MM.1S (cell line): ENCODE measurements at regions not wholly inside any gene's neighbourhood (a gene's known extent, or its start where the extent isn't known, plus 50 kb on each side); places are given as distances from the start of the nearest gene placed in this dataset.
"Not testable (repeated sequence)": the region's sequence is repeated elsewhere in the genome, so short reads cannot be mapped to it uniquely, and the experiment has no call there.

Experiments
- DNase-seq: peaks from one replicate; pipeline ENCODE4 v3.0.0-alpha.2; 2015
- H2AFZ ChIP-seq: fragments of 300-600 bp; sonication (generic); 2 replicates; pipeline ENCODE4 v1.6.0; 2016; ENCODE audit warnings: antibody characterized with exemption, low read length
- H3F3A ChIP-seq: fragments of 300-600 bp; sonication (generic); 2 replicates; pipeline ENCODE4 v1.6.1; 2016; ENCODE audit warnings: mild to moderate bottlenecking, antibody characterized with exemption, low read length, moderate library complexity, mixed read lengths; ENCODE audit not compliant: insufficient read depth
- H3K27ac ChIP-seq: fragments of 300-600 bp; sonication (generic); 2 replicates; pipeline ENCODE4 v1.5.1; 2016; ENCODE audit warnings: mild to moderate bottlenecking, low read length
- H3K27me3 ChIP-seq: fragments of 300-600 bp; sonication (generic); replicated peaks from 2 replicates; pipeline ENCODE4 v1.6.0; 2016; ENCODE audit warnings: low read length; ENCODE audit not compliant: insufficient read depth
- H3K36me3 ChIP-seq: fragments of 300-600 bp; sonication (generic); replicated peaks from 2 replicates; pipeline ENCODE4 v1.6.1; 2016; ENCODE audit warnings: mild to moderate bottlenecking, low read length, mixed read lengths; ENCODE audit not compliant: insufficient read depth
- H3K4me1 ChIP-seq: fragments of 300-600 bp; sonication (generic); 2 replicates; pipeline ENCODE4 v1.6.1; 2016; ENCODE audit warnings: low read length, mixed read lengths
- H3K4me2 ChIP-seq: fragments of 300-600 bp; sonication (generic); 2 replicates; pipeline ENCODE4 v1.6.0; 2016; ENCODE audit warnings: low read depth, low read length
- H3K4me3 ChIP-seq: fragments of 300-600 bp; sonication (generic); 2 replicates; pipeline ENCODE4 v1.5.1; 2016; ENCODE audit warnings: low read length, mixed read lengths
- H3K79me2 ChIP-seq: fragments of 300-600 bp; sonication (generic); 2 replicates; pipeline ENCODE4 v1.6.1; 2016; ENCODE audit warnings: mixed run types, low read length, mixed read lengths
- H3K9ac ChIP-seq: fragments of 300-600 bp; sonication (generic); 2 replicates; pipeline ENCODE4 v1.6.1; 2016; ENCODE audit warnings: low read length, mixed read lengths
- H3K9me2 ChIP-seq: fragments of 300-600 bp; sonication (generic); replicated peaks from 2 replicates; pipeline ENCODE4 v1.6.1; 2016; ENCODE audit warnings: mild to moderate bottlenecking, low read length, mixed read lengths; ENCODE audit not compliant: insufficient read depth
- H3K9me3 ChIP-seq: fragments of 300-600 bp; sonication (generic); replicated peaks from 2 replicates; pipeline ENCODE4 v1.6.1; 2016; ENCODE audit warnings: mild to moderate bottlenecking, low read length, mixed read lengths; ENCODE audit not compliant: insufficient read depth
- H4K20me1 ChIP-seq: fragments of 300-600 bp; sonication (generic); 2 replicates; pipeline ENCODE4 v1.6.1; 2016; ENCODE audit warnings: mild to moderate bottlenecking, low read length, moderate library complexity, mixed read lengths; ENCODE audit not compliant: insufficient read depth
- CTCF ChIP-seq: fragments of 300-600 bp; sonication (generic); IDR thresholded peaks from 2 replicates; pipeline ENCODE4 v1.5.1; 2016; ENCODE audit warnings: antibody characterized with exemption, low read length, mixed read lengths
- EZH2 ChIP-seq: fragments of 300-600 bp; sonication (generic); optimal IDR thresholded peaks from 2 replicates; pipeline ENCODE3; 2017; ENCODE audit warnings: low read depth, mild to moderate bottlenecking, antibody characterized with exemption, low read length, mixed read lengths
- EZH2phosphoT487 ChIP-seq: fragments of 300-600 bp; sonication (generic); IDR thresholded peaks from 2 replicates; pipeline ENCODE4 v1.6.1; 2018; ENCODE audit warnings: antibody characterized with exemption, low read length

- Histone ChIP-seq H3K4me2 (no peak overlapping the region), H3K27ac (no peak overlapping the region), H4K20me1 (no peaks in the 10 kb centered on the region), H3K36me3 (no peaks in the 10 kb centered on the region), H3K79me2 (no peaks in the 10 kb centered on the region), H3K9me2 (no peaks in the 10 kb centered on the region), H2AFZ (0 out of 2 replicates have a peak overlapping the region, but pooled peaks have one; percentile 5), H3K4me3 (no peak overlapping the region), H3K4me1 (no peaks in the 10 kb centered on the region), H3K9ac (no peak overlapping the region), H3K27me3 (no peaks in the 10 kb centered on the region), H3K9me3 (no peaks in the 10 kb centered on the region), H3F3A (no peaks in the 10 kb centered on the region)
- TF ChIP-seq CTCF, result no peak
- TF ChIP-seq EZH2phosphoT487, result no peak
- no peak for TF ChIP-seq EZH2
- no peak for DNase-seq
These were observed 107.5 kb upstream of the DPT start for GRCh38 chr1:168836469-168836868.

DNA sequence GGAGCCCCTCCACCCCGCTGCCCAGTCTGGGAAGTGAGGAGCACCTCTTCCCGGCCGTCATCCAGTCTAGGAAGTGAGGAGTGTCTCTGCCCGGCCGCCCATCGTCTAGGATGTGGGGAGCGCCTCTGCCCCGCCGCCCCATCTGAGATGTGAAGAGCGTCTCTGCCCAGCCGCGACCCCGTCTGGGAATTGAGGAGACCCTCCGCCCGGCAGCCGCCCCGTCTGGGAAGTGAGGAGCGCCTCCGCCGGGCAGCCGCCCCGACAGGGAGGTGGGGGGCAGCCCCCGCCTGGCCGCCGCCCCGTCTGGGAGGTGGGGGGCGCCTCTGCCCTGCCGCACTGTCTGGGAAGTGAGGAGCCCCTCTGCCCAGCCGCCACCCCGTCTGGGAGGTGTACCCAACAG, 108.2 kb upstream of the DPT start:
- DNase-seq, H3K4me3 ChIP-seq, H3K9me3 ChIP-seq, H3K9ac ChIP-seq, H3K79me2 ChIP-seq, H4K20me1 ChIP-seq, H3K4me2 ChIP-seq, H3K4me1 ChIP-seq, H3K9me2 ChIP-seq, H2AFZ ChIP-seq, H3F3A ChIP-seq, H3K36me3 ChIP-seq, H3K27me3 ChIP-seq, H3K27ac ChIP-seq: not testable (repeated sequence)

DNA sequence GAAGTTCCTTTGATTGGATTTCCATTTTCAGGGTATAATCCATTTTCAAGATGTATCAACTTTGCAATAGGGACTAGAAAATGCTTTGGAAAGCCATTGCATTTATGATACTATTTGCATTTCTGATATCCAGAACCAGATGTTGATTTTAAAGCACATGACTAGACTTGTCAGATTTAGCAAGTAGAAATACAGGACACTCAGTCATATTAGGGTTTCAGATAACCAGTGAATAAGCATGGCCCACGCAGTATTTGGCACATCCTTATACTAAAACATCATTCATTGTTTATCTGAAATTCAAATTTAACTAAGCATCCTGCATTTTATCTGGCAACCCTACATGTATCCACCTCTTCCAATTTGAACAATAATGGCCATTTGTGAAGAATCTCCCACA, 113.3 kb upstream of the DPT start:
- Histone ChIP-seq H3K79me2 (no peaks in the 10 kb centered on the region), H3K9me2 (no peaks in the 10 kb centered on the region), H2AFZ (no peak overlapping the region), H3K27me3 (no peaks in the 10 kb centered on the region), H3K9ac (no peak overlapping the region), H3K4me3 (no peak overlapping the region), H3F3A (no peaks in the 10 kb centered on the region), H3K4me1 (no peaks in the 10 kb centered on the region), H3K27ac (no peak overlapping the region), H3K9me3 (no peaks in the 10 kb centered on the region), H3K36me3 (no peaks in the 10 kb centered on the region), H3K4me2 (no peak overlapping the region), H4K20me1 (no peaks in the 10 kb centered on the region)
- TF ChIP-seq EZH2phosphoT487 (no peak), EZH2 (no peak), CTCF (no peak)
- no peak for DNase-seq

DNA sequence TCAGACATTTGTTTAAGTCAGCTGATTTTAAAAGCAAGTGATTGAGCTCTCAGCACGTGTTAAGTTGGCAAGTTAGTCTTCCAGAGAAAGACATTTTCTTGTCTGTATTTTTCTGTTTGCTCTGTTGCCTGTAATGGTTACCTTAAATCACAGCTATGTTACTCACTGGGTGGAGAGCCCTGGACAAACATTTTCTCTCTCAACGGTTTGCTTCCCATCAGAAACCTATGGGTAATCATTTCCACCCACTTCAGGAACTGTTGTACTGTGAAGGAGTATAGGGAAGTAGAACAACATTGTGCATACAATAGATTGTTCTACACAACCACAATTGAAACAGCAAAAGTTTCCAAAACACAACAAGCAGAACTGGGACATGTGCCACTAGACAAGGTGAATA, 113.9 kb upstream of the DPT start:
- Histone ChIP-seq H3K9me2 (no peaks in the 10 kb centered on the region), H3K4me2 (no peak overlapping the region), H4K20me1 (no peaks in the 10 kb centered on the region), H3K27ac (no peak overlapping the region), H3K79me2 (no peaks in the 10 kb centered on the region), H3K4me3 (no peak overlapping the region), H3K27me3 (no peaks in the 10 kb centered on the region), H3K9me3 (no peaks in the 10 kb centered on the region), H2AFZ (no peak overlapping the region), H3K36me3 (no peaks in the 10 kb centered on the region), H3K4me1 (no peaks in the 10 kb centered on the region), H3K9ac (no peak overlapping the region), H3F3A (no peaks in the 10 kb centered on the region)
- no peak for TF ChIP-seq EZH2phosphoT487
- DNase-seq, result no peak
